NCI-H1694 (cell line): ENCODE measurements at regions not wholly inside any gene's neighbourhood (a gene's known extent, or its start where the extent isn't known, plus 50 kb on each side); places are given as distances from the start of the nearest gene placed in this dataset.
"Not testable (repeated sequence)": the region's sequence is repeated elsewhere in the genome, so short reads cannot be mapped to it uniquely, and the experiment has no call there.

Experiments
- DNase-seq: peaks from one replicate; lab custom pipeline; 2025; lab: John Stamatoyannopoulos, UW

DNA sequence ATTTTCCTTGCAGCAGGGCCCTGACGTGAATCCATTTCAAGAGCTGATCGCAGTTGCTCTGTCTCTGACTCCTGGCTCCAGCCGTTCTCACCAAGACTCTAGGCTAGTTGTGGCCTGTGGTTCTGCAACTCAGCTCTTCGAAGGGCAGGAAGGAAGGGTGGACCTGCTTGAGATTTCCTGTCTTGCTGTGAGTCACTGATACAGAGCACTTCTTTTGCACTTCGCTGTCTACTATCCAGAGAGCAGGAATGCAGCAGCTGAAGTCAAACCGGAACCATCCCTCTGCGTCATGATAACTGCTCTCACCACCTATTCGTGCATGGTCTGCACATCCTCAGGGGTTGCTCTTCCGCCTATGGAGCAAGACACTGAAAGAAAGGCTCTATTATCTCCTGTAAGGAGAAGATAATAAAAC is 59.7 kb downstream of the RAP2B start:
- DNase-seq = no peak

DNA sequence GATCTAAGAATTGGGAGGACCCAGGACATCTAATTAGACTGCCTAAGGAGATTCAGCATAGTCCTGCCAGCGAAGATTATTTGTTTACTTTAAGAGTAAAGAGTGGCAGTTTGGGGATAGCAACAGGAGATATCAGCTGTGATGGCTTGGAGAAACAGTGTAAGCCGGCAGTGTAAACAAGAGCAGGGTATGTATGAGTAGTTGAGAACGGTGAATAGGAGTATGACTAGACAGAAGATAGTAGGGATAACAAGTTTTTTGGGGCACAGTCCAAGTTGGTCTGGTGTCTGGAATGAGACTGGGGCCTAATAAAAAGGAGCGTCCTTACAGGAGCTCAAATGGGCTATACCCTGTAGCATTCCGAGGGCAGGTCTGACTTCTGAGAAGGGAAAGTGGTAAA is 64.9 kb downstream of the RAP2B start:
- not testable (repeated sequence) for DNase-seq

- not testable (repeated sequence) for DNase-seq
These were observed 68.4 kb downstream of the RAP2B start for GRCh38 chr3:153230427-153230826.

- not testable (repeated sequence) for DNase-seq
These were observed 69.2 kb downstream of the RAP2B start for GRCh38 chr3:153231245-153231644.

GRCh38 chr3:153232050-153232752 is 70.2 kb downstream of the RAP2B start:
- DNase-seq = not testable (repeated sequence)

DNA sequence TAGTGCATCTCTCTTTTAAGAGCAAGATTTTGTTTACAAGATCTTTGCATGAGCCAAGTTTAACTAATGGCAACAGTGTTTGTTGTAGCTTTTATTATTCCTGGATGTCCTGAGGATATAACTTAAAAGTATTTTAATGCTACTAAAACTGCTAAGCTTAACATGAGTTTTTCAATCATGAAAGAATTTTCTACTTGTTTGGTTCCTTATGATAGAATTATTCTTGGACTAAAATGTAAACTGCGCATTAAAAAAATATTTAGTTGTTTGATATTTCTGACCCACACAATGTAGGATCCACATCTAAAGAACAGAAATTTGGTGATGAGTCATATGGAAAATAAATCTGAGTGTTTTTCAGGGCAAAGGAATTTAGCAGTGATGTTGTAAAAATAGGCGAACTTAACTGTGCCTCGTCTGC is 70.8 kb downstream of the RAP2B start:
- DNase-seq = no peak

GRCh38 chr3:153233986-153234385 is 72.0 kb downstream of the RAP2B start:
- no peak for DNase-seq

- DNase-seq = no peak
These were observed 80.9 kb downstream of the RAP2B start for GRCh38 chr3:153242896-153243295.

- DNase-seq = no peak
These were observed 82.9 kb downstream of the RAP2B start for GRCh38 chr3:153244961-153245360.

GRCh38 chr3:153245661-153246060 is 83.6 kb downstream of the RAP2B start:
- DNase-seq = no peak

GRCh38 chr3:153246331-153246730 is 84.3 kb downstream of the RAP2B start:
- DNase-seq = no peak

- no peak for DNase-seq
These were observed 84.8 kb downstream of the RAP2B start for GRCh38 chr3:153246806-153247205.

DNA sequence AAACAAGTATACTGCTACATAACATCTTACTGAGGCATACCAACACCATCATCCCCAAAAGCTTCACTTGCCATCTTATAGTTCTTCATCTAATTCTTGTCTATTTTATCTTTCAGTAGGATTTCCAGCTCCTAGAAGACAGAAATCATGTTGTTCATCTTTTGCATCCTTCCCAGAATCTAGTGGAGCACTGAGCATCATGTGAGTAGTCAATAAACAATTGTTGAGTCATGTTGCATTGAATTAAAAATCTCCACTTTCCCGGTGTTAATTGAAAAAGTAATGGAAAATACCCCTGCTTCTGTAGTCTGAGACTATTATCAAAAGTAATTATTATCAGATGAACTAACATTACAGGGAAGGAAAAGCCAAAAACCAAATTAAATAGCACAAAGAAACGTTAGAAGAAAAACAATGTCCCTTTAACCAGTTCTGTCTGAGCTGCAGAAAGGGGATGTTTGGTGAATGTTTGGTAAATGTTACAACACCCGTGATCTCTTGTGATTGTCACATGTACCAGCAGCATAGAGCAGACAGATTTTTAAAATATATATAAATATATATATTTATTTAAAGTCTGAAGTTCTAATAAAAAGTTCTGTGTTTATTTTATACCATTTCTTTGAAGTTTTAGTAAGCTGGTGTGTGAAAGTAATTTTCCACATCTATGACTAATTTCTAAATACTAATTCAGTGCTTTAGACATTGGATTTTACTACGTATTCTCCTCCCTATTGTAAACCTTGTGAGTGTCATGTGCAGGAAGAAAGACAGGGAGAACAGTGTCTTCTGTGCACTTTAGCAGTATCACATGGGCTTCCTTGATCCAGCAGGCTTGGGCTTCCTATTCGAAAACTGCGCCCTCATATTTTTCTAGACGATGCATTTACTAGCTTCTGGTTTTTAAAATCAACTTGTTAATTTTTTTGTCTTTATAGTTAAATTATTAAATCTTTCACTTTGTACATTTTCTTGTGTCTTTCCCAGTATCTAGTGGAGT is 85.6 kb downstream of the RAP2B start:
- no peak for DNase-seq

DNA sequence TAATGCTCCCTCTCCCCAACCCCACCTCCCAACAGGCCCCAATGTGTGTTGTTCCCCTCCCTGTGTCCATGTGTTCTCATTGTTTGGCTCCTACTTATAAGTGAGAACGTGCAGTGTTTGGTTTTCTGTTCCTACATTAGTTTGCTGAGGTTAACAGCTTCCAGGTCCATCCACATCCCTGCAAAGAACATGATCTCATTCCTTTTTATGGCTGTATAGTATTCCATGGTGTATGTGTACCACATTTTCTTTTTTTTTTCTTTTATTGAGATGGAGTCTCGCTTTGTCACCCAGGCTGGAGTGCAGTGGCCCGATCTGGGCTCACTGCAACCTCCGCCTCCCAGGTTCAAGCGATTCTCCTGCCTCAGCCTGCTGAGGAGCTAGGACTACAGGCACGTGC is 86.8 kb downstream of the RAP2B start:
- DNase-seq = not testable (repeated sequence)

GRCh38 chr3:153249906-153250305 is 87.9 kb downstream of the RAP2B start:
- DNase-seq = no peak

- DNase-seq = no peak
These were observed 88.4 kb downstream of the RAP2B start for GRCh38 chr3:153250446-153250845.

GRCh38 chr3:153252963-153253362 is 90.9 kb downstream of the RAP2B start:
- no peak for DNase-seq

GRCh38 chr3:153254361-153254760 is 92.3 kb downstream of the RAP2B start:
- no peak for DNase-seq

- no peak for DNase-seq
These were observed 95.8 kb downstream of the RAP2B start for GRCh38 chr3:153257673-153258351.

GRCh38 chr3:153259956-153260355 is 97.9 kb downstream of the RAP2B start:
- DNase-seq = no peak

GRCh38 chr3:153260681-153261080 is 98.7 kb downstream of the RAP2B start:
- no peak for DNase-seq

GRCh38 chr3:153266619-153267018 is 104.6 kb downstream of the RAP2B start:
- no peak for DNase-seq
